ENCODE measurements at regions not wholly inside any gene's neighbourhood (a gene's known extent, or its start where the extent isn't known, plus 50 kb on each side); places are given as distances from the start of the nearest gene placed in this dataset.
A peak's percentile ranks its signal among the peaks of the same experiment; 100 is the strongest.

DNA sequence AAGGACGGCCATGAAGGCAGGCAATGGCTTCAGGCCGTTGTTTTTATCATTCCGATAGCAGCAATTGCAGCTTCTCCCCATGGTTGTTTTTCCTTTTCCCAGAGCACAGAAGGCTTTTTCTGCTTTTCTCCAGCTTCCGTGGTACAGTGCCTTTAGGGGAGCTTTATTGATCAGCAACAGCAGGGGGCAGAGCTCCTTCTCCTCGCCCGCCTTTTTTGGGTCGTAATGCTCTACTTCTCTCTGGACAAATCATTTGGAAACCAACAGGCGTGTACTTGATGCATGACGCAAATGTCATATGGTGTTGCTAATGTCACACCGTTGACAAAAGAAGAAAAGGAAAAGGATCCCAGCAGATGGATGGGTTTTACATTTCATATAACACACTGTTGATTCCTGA, 79.7 kb upstream of the SNRK start:
- no peak for DNase-seq

GRCh38 chr3:43206105-43206504, 80.2 kb upstream of the SNRK start:
- no peak for DNase-seq

DNA sequence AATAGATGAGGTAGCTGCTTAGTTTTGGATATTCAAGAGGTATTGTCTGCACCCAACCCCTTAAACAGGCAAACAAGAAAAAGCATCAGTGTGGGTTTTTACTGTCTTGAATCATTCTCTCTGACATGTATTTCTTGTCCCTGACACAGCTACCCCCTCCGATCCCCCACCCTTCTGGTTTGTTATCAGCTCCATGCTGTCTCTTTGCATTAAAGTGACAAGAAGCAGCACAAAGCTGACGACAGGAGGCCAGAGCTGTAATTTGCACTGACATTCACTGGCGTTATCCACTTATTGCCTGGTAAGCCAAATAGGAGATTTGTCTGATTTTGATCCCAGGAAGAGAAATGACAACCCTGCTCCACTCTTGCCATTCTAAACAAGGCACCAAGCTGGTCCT, 83.3 kb upstream of the SNRK start:
- no peak for DNase-seq

GRCh38 chr3:43201581-43201980, 84.8 kb upstream of the SNRK start:
- DNase-seq: no peak

DNA sequence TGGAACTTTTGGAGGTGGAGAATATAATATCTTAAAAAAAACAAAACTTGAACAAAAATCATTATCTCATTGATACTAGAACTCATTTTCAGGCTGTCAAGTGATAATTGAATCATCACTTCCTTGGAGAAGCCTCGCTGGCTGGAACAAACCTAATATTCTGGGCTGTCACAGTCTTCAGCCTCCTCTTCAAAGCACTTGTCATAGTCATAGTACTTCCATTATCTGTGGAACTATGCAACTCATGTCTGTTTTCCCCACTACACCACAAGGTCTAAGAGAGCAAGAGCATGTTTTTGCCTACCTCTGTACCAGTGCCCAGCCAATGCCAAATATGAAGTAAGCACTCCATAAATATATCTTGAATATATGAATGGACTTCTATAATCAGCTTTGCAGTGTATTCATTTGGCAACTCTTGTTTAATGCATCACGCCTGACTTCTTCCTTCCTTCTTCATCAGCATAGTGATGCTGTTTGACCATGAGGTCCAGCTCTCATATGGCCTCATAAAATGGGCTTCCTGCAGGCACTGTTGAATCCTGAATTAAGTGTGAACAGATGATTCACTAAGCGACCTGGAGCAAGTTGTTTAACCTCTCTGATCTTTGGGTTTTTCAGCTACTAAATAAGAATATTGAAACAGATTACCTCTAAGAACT, 86.6 kb upstream of the SNRK start:
- DNase-seq: no peak

- no peak for DNase-seq
These were observed 87.3 kb upstream of the SNRK start for GRCh38 chr3:43198791-43199644.

- no peak for DNase-seq
These were observed 88.0 kb upstream of the SNRK start for GRCh38 chr3:43198301-43198700.

DNA sequence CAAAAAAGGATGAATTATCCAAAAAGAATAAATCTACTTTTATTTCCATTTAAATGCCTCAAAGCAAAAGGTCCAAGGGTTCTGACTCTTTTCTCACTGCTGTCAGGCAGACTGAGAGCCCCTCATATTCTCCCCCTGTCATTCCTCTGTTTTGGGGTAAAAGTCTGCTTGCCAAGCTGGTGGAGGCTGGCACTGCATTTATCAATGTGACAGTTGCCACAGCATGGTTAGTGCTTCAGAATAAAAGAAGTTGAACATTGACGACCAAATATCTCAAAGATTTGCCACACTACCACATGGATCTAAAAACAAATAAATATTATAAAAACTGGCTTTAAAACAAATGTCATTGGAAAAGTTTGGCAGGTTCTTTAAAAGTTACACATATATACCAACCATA, 89.2 kb upstream of the SNRK start:
- no peak for DNase-seq

DNA sequence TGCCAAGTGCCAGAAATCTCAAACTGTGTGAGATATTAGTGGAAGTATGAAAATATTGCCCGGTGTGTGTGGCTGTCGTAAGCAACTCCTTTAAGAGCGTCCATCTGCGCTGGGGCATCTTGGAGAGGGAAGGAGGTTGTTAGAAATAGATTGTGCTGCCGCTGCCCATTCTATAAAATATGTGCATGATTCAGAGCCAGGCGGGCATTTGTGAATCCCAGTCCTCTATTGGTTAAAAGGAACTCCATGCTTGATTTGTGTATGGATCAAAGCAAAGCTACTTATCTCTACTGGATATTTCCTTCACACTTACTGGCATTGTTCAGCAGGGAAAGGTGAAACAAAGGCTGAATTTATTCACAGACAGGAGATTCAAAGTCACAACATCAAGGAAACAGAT, 89.6 kb upstream of the SNRK start:
- no peak for DNase-seq

GRCh38 chr3:43195115-43195498, 89.2 kb upstream of the POMGNT2 start:
- DNase-seq: no peak

DNA sequence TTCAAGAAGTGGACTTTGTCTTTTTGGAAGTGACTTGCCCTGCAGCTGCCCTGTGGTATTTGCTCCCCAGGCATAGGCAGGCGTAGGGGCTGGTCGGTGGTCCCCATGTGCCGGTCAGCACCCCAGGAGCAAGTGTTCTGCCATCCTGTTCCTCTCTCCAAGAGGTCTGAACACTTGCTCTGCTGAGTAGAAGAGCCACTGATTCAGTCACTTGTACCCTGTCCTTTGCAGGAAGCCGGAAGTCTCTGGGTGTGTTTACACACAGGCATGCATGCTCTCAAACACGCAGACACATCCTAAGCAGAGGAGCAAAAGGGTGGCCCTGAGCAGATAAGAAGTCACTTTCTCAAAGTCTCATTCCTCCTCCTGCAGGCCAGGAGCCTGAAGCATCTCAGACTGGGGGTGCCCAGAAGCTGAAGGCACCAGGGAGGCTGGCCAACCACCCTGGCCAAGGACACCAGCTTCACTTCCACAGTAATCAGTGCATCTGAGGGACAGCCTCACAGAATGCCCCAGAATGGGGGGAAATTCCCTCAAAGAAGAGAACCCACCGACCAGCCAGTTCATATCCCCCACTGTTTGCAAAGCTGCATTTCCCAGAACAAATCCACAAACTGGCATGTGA, 88.7 kb upstream of the POMGNT2 start:
- peak; percentile 15 for DNase-seq

GRCh38 chr3:43194069-43194468, 88.2 kb upstream of the POMGNT2 start:
- DNase-seq: no peak

DNA sequence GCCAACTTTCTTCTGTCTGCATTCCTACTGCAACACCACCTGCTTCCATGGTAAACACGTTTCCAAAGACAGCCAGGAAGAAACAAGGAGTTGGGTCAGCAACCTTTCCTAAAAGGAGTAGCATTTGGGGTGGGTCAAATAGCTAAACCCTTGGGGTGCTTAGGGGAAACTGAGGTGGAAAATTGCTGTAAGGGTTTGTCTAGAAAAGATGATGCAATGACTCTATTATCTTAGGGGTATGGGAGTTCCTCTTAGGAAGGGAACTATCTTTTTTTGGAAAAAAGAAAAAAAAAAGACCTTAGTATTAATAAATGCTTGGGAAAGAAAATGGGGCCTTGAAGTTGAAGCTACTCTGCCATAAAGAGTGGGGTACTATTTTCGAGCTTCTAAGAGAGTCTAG, 86.1 kb upstream of the POMGNT2 start:
- DNase-seq: no peak

DNA sequence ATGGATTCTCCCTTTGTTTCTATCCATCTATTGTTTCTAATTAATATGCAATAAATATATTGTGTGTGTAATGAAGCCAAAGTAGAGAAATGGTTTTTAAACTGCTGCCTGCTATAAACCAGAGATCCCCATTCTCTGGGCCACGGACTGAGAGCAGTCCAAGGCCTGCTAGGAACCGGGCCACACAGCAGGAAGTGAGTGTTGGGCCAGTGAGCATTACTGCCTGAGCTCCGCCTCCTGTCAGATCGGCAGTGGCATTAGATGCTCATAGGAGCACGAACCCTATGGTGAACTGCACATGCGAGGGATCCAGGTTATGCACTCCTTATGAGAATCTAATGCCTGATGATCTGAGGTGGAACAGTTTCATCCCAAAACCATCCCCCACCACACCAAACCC, 85.2 kb upstream of the POMGNT2 start:
- no peak for DNase-seq

- no peak for DNase-seq
These were observed 84.8 kb upstream of the POMGNT2 start for GRCh38 chr3:43190670-43191069.

DNA sequence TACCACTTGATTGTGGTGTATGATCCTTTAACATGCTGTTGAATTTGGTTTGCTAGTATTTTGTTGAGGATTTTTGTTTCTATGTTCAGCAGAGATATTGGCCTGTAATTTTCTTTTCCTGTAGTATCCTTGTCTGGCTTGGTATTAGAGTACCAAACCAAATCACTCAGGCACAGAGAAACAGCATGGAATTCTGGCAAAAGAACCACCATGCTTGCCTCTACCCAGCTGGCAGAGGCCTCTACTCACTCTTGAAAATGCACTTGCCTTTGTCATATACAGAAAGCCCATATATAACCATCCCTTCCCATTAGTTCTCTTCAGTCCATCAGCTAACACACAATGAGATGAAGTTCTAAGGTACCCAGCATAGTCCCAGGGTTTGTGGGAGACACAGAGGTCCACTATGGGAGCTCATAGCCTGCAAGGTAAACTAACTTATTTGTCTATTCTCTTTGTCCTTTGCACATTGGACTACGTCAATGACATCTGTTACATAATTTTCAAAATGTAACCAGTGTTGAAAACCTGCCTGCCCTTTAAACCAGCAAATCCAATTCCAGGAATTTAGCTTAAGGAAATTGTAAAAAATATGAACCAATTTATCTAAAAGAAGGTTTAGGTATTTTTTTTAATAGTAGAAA, 82.1 kb upstream of the POMGNT2 start:
- DNase-seq: no peak

GRCh38 chr3:43185983-43186314, 80.1 kb upstream of the POMGNT2 start:
- DNase-seq: no peak

GRCh38 chr3:43185274-43185982, 79.5 kb upstream of the POMGNT2 start:
- no peak for DNase-seq

GRCh38 chr3:43183456-43183855, 77.6 kb upstream of the POMGNT2 start:
- DNase-seq: no peak

DNA sequence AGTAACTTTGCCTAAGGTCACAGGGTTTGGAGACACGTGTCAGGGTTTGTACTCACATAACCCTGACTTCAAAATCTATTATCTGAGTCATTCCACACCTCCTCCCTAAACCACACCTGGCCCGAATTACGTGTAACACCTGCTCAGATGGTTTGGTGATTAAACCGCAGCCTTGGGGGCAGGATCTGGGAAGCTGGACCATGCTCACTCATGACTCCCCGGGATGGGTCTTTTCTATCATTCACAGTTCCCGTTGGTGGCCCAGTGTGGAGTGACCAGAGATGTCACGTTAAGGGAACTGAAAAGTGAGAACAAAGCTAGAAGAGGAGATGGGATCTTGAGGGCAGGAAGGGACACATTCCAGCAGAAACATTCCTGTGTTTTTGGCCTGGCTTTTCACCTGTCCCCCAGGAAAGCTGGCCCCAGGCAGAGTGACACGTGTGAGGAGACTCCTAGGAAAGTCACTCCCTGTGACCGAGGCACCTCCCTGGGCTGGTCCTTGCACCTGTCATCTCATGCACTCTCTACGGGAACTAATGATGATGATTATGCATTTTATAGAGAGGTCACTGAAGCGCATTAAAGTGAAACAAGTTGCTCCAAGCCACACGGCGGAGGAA, 75.4 kb upstream of the POMGNT2 start:
- peak; percentile 52 for DNase-seq

DNA sequence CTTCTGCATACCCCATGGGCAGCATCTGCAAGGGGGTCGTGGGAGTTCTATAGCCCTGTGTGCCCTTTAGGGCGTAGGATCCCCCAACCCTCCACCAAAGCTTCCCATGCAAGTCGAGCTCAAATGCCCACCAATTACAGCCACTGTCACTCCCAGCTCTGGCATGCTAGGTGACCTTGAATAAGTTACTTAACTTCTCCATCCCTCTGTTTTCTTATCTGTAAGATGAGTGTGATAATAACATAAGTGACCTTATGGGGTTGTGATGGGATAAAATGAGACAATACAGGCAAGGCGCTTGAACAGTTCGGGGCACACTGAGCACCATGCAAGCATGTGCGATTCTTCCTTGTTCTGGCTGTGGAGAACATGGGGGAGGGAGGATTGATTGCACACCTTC, 74.8 kb upstream of the POMGNT2 start:
- no peak for DNase-seq

- peak; percentile 21 for DNase-seq
These were observed 74.1 kb upstream of the POMGNT2 start for GRCh38 chr3:43180027-43180426.

- DNase-seq: no peak
These were observed 73.0 kb upstream of the POMGNT2 start for GRCh38 chr3:43178891-43179366.
